ENCODE measurements at regions not wholly inside any gene's neighbourhood (a gene's known extent, or its start where the extent isn't known, plus 50 kb on each side); places are given as distances from the start of the nearest gene placed in this dataset.

GRCh38 chr4:96039803-96040436 lies 200.0 kb downstream of the PDHA2 start:
- Mint-ChIP-seq H3K27me3 (ENCODE audit: low read depth in 3 of 3) (no peaks in the 10 kb centered on the region), H3K36me3 (no peaks in the 10 kb centered on the region), H3K4me3 (no peak overlapping the region), H3K27ac (no peak overlapping the region), H3K9me3 (peaks cover 0 to 2% (median 0%) of the 10 kb centered on the region in 7 donors), H3K4me1 (no peaks in the 10 kb centered on the region)
- TF ChIP-seq CTCF (IDR thresholded peaks at IDR 0.05), result no peak
- H3K27ac ChIP-seq (ENCODE audit: low read depth in 1 of 2, low read length in 2 of 2), result no peak overlapping the region
- H3K9me3 ChIP-seq (replicated peaks in 1 of 2; ENCODE audit: control insufficient read depth in 1 of 2, insufficient read depth in 1 of 2, low read length in 2 of 2), result no peaks in the 10 kb centered on the region
- H3K27me3 ChIP-seq (ENCODE audit: control insufficient read depth in 2 of 2, insufficient read depth in 2 of 2, low read length in 2 of 2), result no peaks in the 10 kb centered on the region
- WGBS (ENCODE audit: insufficient coverage), result no CpG with 5 or more reads among the region's 2 CpGs
- intact Hi-C loops (cut with micrococcal nuclease), result no loop called here
- H3K4me3 ChIP-seq (replicated peaks in 1 of 3; ENCODE audit: low read depth in 2 of 3, low read length in 3 of 3), result no peak overlapping the region
- H3K4me1 ChIP-seq (ENCODE audit: control insufficient read depth in 1 of 2, insufficient read depth in 2 of 2, low read length in 2 of 2), result no peaks in the 10 kb centered on the region
- H2AFZ ChIP-seq (ENCODE audit: insufficient read depth, low read depth, low read length, poor library complexity, severe bottlenecking), result no peak overlapping the region
- no peaks in the 10 kb centered on the region for H4K20me1 ChIP-seq (ENCODE audit: insufficient read depth, low read length)
- no peak overlapping the region for H3K9ac ChIP-seq (ENCODE audit: insufficient read depth, low read length, poor library complexity, severe bottlenecking)
- no peak overlapping the region for H3K4me2 ChIP-seq (replicated peaks; ENCODE audit: extremely low read depth, low read length, poor library complexity, severe bottlenecking)
- no peak for DNase-seq
- no peaks in the 10 kb centered on the region for H3K79me2 ChIP-seq (ENCODE audit: insufficient read depth, low read length)
- H3K36me3 ChIP-seq (replicated peaks in 1 of 2; ENCODE audit: control insufficient read depth in 1 of 2, insufficient read depth in 2 of 2, low read length in 2 of 2), result no peaks in the 10 kb centered on the region

GRCh38 chr4:96044971-96045370 lies 205.1 kb downstream of the PDHA2 start:
- WGBS (ENCODE audit: insufficient coverage), result no CpG with 5 or more reads among the region's 4 CpGs

More at GRCh38 chr4:96044971-96045370, 205.1 kb downstream of the PDHA2 start:
- H3K9ac ChIP-seq (ENCODE audit: insufficient read depth, low read length, poor library complexity, severe bottlenecking), result no peak overlapping the region
- no peaks in the 10 kb centered on the region for H3K79me2 ChIP-seq (ENCODE audit: insufficient read depth, low read length)
- no peaks in the 10 kb centered on the region for H3K27me3 Mint-ChIP-seq (ENCODE audit: low read depth in 3 of 3)
- no peaks in the 10 kb centered on the region for H3K36me3 ChIP-seq (replicated peaks in 1 of 2; ENCODE audit: control insufficient read depth in 1 of 2, insufficient read depth in 2 of 2, low read length in 2 of 2)
- H2AFZ ChIP-seq (ENCODE audit: insufficient read depth, low read depth, low read length, poor library complexity, severe bottlenecking), result no peak overlapping the region
- no peak for TF ChIP-seq CTCF (IDR thresholded peaks at IDR 0.05)
- H3K9me3 Mint-ChIP-seq, result no peaks in the 10 kb centered on the region
- H3K4me3 ChIP-seq (replicated peaks in 1 of 3; ENCODE audit: low read depth in 2 of 3, low read length in 3 of 3), result no peak overlapping the region
- H3K27me3 ChIP-seq (ENCODE audit: control insufficient read depth in 2 of 2, insufficient read depth in 2 of 2, low read length in 2 of 2), result no peaks in the 10 kb centered on the region
- no peaks in the 10 kb centered on the region for H3K36me3 Mint-ChIP-seq
- no peak overlapping the region for H3K27ac Mint-ChIP-seq
- H3K4me1 Mint-ChIP-seq, result no peaks in the 10 kb centered on the region
- no peak overlapping the region for H3K27ac ChIP-seq (ENCODE audit: low read depth in 1 of 2, low read length in 2 of 2)
- no peak for DNase-seq
- intact Hi-C loops (cut with micrococcal nuclease), result no loop called here
- H3K4me2 ChIP-seq (replicated peaks; ENCODE audit: extremely low read depth, low read length, poor library complexity, severe bottlenecking), result no peak overlapping the region
- no peaks in the 10 kb centered on the region for H3K9me3 ChIP-seq (replicated peaks in 1 of 2; ENCODE audit: control insufficient read depth in 1 of 2, insufficient read depth in 1 of 2, low read length in 2 of 2)
- no peaks in the 10 kb centered on the region for H3K4me1 ChIP-seq (ENCODE audit: control insufficient read depth in 1 of 2, insufficient read depth in 2 of 2, low read length in 2 of 2)
- no peak overlapping the region for H3K4me3 Mint-ChIP-seq
- no peaks in the 10 kb centered on the region for H4K20me1 ChIP-seq (ENCODE audit: insufficient read depth, low read length)
